Activated T-cell treated with anti-CD3 and anti-CD28 coated beads for 1 hour (primary cell): ENCODE measurements at regions not wholly inside any gene's neighbourhood (a gene's known extent, or its start where the extent isn't known, plus 50 kb on each side); places are given as distances from the start of the nearest gene placed in this dataset.
"Not testable (repeated sequence)": the region's sequence is repeated elsewhere in the genome, so short reads cannot be mapped to it uniquely, and the experiment has no call there.

ENCODE experiments used
- DNase-seq: peaks from one replicate; pipeline ENCODE4 v3.0.0-alpha.2; 2020; ENCODE audit warnings: low read depth

DNA sequence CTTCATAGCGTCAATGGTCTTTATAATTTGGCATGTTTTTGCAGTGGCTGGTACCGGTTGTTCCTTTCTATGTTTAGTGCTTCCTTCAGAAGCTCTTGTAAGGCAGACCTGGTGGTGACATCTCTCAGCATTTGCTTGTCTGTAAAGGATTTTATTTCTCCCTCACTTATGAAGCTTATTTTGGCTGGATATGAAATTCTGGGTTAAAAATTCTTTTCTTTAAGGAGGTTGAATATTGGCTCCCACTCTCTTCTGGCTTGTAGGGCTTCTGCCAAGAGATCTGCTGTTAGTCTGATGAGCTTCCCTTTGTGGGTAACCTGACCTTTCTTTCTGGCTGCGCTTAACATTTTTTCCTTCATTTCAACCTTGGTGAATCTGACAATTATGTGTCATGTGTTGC lies 250.0 kb upstream of the CTNNB1 start:
- not testable (repeated sequence) for DNase-seq

DNA sequence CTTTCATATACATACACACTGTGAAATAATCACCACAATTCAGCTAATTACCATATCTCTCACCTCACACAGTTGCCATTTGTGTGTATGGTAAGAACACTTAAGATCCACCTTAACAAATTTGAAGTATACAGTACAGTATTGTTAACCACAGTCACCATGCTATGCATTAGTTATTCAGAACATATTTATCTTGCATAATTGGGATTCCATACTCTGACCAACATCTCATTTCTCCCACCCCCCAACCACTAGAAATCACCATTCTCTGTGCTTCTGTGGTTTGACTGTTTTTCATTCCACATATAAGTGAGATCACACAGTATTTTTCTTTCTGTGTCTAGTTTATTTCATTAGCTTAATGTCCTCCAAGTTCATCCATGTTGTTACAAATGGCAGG lies 247.7 kb upstream of the CTNNB1 start:
- DNase-seq, result no peak

DNA sequence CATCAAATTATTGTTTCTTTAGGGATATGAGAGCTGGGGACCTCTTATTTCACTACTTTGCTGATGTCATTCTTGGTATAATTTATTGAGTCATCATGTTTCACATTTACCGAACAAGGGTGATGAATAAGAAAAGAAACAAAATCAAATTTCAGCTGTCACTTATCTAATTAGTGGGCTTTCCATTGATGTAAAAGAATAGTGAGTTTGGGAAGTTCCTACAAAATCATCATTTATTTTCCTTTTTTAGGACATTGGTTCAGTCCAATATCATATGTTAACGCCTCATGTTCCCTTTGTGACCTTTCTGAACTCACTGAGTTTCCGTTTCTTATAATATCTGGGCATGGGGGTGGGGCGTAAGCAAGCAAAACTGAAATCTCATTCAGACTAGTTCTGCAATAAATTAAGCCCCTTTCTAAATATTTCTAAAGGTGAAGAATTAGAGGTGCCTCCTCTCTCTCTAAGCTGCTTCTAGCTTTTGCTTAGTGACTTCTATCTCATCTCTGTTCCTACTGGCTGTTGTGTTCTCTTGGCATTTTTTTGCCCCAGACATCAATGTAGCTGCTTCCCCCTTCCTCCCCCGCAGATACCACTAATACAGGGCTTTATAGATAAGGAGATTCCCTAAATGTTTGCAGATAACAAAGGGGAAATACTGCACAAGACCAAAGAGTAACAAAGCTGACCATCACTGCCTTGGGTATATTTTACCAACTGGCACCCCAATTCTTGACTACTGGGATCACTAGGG lies 238.0 kb upstream of the CTNNB1 start:
- no peak for DNase-seq

DNA sequence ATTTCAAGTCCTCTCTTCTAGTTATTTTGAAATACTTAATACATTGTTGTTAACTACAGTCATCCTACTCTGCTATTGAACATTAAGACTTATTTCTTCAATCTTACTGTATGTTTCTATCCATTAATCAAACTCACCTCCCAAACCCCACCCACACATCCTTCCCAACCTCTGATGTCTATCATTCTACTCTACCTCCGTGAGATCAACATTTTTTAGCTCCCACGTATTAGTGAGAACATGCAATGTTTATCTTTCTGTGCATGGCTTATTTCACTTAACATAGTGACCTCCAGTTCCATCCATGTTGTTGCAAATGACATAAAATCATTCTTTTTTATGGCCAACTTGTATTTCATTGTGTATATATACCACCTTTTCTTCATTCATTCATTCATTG lies 236.6 kb upstream of the CTNNB1 start:
- no peak for DNase-seq

DNA sequence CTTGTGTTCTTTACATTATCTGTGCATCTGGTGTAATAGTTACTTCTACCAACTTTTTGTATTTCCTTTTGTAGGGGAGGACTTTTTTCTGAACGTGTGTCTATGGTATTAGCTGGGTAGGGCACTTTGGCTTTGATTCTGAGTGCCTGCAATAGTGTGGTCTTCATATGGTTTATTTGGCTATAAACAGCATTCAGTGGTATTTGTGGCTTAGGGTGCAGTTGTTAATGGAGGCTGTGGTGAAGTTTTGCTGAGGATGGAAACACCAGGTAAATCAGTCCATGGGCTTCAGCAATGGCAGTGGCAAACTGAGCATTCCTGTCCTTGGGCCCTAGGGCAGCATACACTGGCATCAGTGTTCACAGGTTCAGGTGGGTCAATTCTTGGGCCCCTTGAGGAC lies 230.6 kb upstream of the CTNNB1 start:
- no peak for DNase-seq

DNA sequence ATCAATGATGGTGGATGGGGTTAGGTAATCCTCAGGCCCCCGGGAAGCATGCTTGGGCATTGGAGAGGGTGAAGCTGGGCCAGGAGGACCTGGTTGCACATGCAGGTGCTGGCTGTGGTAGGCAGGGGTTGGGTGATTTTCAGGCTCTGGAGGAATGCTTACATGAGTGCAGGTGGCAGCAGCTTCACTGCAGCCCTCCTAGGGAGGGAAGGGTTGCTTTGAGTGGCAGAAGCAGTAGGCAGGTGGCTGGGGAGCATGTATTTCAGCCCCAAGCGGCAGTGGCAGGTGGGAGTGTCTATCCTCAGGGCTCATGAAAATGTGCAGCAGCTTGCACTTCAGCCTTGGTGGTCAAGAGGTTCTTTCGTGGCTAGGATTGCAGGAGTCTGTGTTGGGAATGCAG lies 230.0 kb upstream of the CTNNB1 start:
- no peak for DNase-seq

DNA sequence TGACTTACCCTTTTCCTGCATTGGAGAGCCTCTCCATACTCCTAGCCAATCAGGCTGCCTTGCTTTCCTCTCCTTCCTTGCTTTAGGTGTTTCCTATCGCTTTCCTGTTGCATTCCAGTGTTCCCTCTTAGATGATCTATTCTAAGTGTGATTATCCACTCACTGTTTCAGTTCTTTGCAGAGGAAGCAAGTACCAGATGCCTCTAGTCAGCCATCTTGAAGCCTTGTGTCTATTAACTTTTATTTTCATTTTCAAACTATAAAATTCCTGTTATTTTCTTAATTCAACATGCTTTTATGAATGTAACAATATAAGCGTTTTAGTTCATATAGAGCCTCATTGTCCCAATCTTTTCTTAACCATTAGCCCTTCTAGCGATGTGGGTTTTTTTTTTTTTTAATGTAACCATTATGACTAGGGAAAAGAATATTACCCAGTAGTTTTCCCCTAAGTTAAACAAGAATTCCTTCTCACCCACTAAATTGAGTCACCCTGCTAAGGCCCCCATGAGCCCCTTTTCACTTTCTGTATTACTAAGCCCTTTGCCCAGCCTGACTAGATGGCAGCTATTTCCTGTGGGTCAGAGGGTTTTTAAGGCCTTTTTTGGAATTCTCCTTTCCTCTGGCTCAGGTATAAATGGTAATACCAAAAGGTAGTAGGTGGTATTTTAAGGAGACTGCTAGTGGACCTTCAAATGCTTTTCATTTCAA lies 229.4 kb upstream of the CTNNB1 start:
- DNase-seq, result no peak

DNA sequence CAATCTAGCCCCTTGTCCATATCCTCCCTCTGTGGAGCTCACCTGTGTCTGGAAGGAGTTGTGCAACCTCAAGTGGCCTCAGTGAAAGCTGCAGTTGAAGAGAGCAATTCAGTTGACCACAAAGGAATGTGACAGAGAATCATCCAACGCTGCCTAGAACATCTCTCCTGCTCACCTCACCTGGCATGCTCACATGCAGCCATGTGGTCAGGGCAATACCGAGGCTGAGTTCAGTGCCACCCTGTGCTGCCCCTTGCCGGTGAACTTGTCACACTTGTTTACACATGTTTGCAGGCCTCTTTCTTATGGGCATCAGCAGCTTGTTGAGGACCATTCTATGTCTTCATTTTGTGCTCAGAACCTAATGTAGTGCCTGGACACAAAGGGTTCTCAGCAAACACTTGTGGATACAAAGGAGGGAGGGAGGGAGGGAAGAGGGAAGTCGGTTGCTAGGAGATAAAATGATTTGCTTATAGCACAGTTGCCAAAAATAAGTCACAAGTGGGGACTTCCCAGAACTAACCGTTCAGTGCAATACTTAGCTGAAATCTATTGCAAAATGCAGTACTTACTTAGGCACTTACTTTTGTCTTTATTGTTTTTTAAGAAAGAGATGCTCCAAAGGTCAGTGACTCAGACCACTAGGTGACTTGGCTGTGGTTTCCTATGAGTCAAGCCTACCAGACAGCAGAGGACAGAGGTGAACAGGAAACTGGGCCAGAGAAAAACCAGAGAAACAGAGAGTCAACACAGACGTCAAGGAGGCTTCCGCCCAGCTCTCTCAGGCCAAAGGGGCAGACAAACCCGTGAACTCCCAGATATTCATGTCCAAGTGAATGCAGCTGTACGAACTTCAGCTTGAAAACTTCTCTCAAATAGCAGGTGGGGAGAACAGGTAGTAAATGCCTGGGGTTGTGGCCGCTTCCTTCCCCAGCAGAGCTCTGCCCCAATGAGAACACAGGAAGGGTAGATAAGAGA lies 227.8 kb upstream of the CTNNB1 start:
- no peak for DNase-seq

DNA sequence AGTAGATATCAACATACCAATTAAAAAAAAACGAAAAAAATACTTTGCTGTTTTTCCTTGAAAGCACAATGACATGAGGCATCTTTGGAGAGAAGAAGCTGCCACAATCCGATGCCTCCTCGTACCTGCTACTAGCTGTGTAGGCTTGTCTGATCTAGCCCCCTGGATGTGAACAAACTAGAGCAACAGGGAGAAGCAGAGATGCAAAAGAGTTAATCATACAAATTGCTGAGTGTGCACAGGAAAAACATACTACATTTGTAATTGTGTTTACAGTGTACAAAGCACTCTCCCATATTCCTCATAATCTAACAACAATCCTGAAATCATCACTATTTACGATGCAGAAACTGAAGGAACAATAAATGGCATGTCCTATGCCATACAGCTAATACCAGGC lies 227.0 kb upstream of the CTNNB1 start:
- DNase-seq, result no peak

DNA sequence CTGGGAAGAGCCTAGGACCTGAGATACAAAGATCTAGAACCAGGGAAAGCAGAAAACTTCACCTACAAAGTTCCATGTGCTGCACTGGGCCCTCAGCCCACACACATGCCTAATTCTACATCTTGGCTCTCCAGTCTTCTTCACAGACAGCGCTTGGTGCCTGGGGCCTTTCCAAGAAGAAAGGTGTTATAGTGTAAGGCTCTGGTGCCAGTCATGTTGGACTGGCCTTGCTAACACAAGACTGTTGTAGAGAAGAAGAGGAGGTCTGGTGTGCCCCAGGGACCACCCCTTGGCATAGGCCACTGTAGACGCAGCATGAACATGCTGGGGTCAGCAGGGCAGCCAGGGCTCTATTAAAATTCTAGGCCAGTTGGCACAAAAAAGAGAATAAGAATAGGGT lies 226.2 kb upstream of the CTNNB1 start:
- DNase-seq, result no peak

DNA sequence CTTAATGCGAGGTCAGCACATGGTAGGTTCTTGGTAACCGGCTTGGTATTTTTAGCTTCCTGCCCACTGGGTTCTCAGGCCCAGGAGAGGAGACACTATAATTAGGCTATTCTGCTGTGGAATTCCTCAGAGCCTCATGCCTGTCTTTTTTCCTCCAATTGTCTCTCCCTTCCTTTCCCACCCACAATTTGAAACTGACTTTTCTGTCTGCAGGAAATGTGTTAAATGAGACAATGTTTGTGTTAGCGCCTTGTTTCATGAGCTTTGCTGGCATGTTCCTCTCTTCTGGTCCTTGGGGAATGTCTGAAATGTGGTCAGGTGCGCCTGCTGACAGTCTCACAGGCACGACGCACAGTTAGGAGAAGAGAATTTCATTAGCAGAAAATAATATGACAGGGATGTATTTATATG lies 223.6 kb upstream of the CTNNB1 start:
- no peak for DNase-seq

DNA sequence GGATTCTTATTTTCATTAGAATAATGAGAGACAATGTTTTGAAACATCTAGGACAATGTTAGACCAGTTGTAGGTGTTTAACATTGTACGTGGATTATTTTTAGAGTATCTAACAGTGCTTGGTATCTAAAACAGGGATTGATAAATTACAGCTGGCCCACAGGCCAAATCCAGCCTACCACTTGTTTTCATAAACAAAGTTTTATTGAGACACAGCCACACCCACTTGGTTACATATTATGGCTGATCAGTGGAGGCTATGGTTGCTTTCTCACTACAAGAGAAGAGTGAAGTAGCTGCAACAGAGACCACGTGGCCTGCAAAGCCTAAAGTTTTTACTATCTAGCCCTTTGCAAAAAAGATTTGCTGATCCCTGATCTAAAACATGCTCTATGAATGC lies 223.1 kb upstream of the CTNNB1 start:
- no peak for DNase-seq

DNA sequence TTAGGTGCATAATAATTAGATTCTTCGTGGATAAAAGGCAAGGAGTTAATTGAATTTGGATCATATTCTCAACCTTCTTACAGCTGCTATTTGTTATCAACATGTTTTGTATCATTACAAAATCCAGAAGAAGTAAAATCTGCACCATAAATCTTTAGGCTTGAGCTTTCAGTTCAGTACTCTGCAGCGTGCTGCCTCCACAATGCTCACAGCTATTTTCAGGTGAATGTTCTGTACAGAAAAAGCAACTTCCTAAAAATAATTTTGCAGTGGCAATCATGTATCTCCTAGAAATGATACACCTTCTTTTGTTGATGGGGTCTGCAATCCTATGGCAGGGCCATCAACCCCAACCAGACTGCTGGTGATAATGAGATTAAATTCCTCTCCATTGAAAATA lies 220.9 kb upstream of the CTNNB1 start:
- DNase-seq, result no peak

DNA sequence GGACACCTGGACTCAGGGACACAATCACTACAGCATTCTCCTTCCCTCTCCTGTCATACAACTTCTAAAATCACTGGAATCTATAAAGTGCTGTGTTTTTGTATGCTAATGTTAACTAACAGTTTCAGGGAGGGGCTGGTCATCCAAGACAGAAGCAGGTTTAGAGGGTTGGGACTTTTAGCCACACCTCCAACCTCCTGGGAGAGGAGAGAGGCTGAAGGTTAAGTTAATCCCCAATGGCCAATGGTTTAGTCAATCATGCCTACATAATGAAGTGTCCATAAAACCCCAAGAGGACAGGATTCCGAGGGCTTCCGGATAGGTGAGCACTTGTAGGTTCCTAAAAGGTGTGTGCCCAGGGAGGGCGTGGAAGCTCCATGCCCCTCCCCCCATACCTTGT lies 219.3 kb upstream of the CTNNB1 start:
- DNase-seq, result no peak

DNA sequence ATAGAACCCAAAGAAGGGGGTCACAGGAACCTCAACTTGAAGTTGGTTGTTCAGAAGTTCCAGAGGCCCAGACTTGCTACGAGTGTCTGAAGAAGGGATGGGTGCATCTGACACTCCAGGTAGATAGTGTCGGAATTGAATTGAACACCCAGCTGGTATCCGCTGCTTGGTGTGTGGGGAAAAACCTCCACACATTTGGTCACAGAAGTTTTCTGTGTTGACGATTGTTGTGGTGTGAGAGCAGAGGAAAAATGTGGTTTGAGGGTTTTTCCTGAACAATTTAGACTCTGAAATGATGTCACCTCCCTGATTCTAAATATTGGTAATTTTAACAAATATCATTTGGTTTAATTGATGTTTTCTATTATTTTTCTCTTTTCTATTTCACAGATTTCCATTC lies 218.8 kb upstream of the CTNNB1 start:
- no peak for DNase-seq

DNA sequence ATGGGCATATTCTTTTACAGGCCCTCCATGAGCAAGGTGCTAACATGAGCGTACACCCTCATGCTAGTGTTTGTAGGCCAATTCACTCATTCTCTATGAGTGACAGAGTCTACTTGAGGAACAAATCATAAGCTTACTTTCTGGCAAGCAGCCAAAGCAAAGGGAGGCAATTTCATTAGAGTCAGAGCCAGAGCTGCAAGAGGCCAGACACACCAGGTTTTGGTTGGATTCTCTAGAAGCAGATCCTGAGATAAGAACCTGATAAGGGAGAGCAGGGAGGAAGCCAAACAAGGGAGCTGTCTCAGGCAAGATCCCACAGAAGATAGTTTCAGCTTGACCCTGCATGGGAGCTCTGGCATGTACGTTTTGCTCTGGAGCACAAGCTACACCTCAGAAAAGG lies 214.1 kb upstream of the CTNNB1 start:
- no peak for DNase-seq

DNA sequence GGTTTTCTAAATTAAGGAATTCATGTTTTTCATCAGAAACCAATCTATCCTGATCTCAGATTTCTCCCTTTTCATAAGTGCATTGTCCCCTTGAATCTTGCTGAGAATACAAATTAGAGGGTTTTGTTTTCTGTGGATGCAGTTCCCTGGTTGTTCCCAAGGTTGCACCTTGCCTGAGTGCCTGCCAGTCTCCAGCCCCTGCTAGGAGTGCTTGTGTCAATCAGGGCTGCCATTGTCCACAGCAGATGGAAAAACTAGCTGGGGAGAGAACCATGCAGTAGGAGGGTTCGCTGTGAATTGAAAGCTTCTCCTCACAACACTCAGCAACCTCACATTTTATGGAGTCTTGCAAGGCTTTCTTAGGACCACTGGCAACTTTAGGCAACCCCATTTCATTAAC lies 210.8 kb upstream of the CTNNB1 start:
- DNase-seq, result no peak

DNA sequence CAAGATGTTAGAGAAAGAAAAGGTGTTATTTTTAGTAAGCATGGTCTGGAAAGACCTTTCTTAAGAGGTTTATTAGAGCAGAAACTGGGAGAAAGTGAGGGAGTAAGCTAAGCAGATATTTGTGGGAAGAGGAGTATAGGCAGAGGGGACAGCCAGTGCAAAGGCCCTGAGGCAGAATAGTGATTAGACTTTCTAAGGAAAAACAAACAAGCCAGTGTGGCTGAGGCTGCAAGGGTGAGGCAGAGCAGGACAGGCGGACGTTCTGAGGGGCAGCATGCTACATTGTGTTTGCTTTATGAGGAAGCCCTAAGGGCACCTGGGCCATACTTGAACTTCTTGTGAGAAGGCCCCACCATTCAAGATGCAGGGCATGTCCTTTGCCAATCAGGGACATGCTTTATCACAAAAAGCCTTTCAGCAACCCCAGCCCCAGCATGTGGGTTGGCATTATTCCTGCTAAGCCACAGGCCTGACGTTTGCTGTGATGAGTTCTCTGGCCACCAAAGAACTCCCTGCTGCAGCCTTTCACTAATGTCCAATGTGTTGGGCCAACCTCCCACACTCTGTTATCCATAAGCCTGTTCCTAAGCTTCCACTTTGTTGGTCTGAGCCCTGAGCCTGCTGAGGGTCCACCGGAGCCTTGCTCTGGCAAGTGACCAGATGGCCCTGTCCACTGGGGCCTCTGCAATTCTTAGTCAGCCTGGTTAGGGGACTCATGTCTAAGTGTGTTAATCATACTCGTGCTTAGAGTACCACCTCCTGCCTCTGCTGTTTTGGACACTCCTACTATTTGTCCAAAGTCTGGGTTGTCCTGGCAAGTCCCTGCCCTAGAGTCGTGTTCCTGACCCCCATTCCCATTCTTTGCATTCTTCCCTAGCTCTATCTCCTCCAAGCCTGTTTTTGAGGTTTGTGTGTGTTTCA lies 209.9 kb upstream of the CTNNB1 start:
- DNase-seq, result no peak

DNA sequence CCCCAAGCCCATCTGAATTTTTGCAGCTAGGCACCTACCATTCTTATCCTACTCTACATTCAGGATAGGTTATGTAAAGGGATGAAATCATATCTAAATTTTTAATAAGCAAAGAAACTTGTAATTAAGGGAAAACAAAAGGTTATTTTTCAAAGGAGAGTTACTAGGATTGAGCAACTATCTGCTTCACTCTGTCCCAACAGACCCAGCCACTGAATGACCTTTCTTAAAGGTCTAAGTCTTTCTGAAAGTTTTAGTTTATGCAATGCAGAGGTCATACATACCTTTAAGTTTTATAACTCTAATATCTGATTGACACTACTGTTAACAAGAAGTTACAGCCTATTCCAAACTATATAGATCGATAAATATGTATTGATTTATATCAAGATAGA lies 209.2 kb upstream of the CTNNB1 start:
- DNase-seq, result no peak

DNA sequence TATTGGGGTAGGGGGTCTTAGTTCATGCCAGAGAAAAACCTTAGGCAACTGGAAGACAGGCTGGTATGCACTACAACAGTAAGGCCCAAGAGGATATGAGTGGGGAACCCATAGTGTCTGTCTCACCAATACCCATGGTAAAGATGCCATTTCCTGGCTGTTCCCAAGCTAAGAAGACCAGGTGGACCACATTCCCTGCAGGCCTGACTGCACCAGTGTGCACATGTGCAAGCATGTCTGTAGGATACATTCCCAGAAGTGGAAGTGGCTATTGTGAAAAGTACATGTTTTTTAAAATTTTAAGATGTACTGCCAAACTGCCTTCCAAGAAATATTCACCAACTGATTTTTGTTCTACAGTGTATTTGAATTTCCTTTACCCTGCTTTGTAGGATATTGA lies 207.3 kb upstream of the CTNNB1 start:
- DNase-seq, result no peak

DNA sequence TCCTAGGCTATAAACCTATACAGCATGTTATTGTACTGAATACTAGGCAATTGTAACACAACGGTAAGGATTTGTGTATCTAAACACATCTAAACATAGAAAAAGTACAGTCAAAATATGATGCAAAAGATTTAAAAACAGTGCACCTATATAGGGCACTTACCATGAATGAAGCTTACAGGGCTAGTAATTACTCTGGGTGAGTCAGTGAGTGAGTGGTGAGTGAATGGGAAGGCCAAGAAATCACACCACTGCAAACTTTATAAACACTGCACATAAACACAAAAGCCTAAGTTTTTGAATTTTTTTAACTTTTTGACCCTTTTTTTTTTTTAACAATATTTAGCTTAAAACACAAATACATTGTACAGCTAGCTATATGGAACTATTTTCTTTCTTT lies 204.7 kb upstream of the CTNNB1 start:
- DNase-seq, result no peak

DNA sequence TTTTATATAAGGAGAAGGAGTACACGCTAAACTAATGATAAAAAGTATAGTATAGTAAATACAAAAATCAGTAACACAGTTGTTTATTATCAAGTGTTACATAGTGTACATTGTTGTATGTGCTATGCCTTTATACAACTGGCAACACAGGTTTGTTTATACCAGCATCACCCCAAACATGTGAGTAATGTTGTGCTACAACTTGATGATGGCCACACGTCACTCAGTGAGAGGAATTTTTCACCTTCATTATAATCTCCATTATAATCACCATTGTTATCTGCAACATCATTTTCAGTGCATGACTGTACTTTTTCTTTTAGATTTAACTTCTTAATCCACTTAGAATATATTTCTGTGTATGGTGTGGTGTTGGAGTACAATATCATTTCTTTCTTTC lies 204.0 kb upstream of the CTNNB1 start:
- no peak for DNase-seq
